ENCODE measurements at regions not wholly inside any gene's neighbourhood (a gene's known extent, or its start where the extent isn't known, plus 50 kb on each side); places are given as distances from the start of the nearest gene placed in this dataset.
A peak's percentile ranks its signal among the peaks of the same experiment; 100 is the strongest.

- H3K56ac ChIP-seq (replicated peaks; ENCODE audit: insufficient read length, low read depth, low read length): no peak overlapping the region
- no peak overlapping the region for H3K23ac ChIP-seq (ENCODE audit: insufficient read length)
- no peak overlapping the region for H2BK120ac ChIP-seq (replicated peaks; ENCODE audit: low read depth, low read length)
- FAIRE-seq: no peak
- no peaks in the 10 kb centered on the region for H3K79me2 ChIP-seq (ENCODE audit: control insufficient read depth in 1 of 2, insufficient read depth in 2 of 2, low read length in 2 of 2)
- H3K27me3 ChIP-seq (replicated peaks in 1 of 4; ENCODE audit: control insufficient read depth in 3 of 4, extremely low read depth in 1 of 4, insufficient read depth in 3 of 4, low read length in 3 of 4): no peaks in the 10 kb centered on the region; a peak in 1 of 7 replicates
- no peak overlapping the region for H3K14ac ChIP-seq (ENCODE audit: insufficient read length)
- H2BK5ac ChIP-seq (ENCODE audit: low read depth, low read length): no peak overlapping the region
- no peaks in the 10 kb centered on the region for H3K79me1 ChIP-seq (ENCODE audit: low read depth, low read length)
- peaks cover 0 to 3% of the 10 kb centered on the region in 2 experiments; a peak in 1 of 4 replicates for H3K9me3 ChIP-seq (ENCODE audit: insufficient read depth in 2 of 2, low read depth in 1 of 2, low read length in 1 of 2)
- H2AFZ ChIP-seq (ENCODE audit: low read length): peak overlapping the region; percentile 73
- no peak overlapping the region for H3K27ac ChIP-seq (ENCODE audit: low read depth, low read length)
- H3K9ac ChIP-seq (replicated peaks in 1 of 4; ENCODE audit: extremely low read depth in 1 of 4, low read depth in 3 of 4, low read length in 3 of 4): no peak overlapping the region
- H3K4ac ChIP-seq (replicated peaks; ENCODE audit: insufficient read length, low read depth, low read length): no peak overlapping the region
- no peak overlapping the region; the same call in 1 of the 2 replicates for H4K8ac ChIP-seq (ENCODE audit: extremely low read depth, insufficient read depth, low read length)
- DNase-seq (ENCODE audit: low read depth in 1 of 2, low spot score in 2 of 2): no peak
- no peaks in the 10 kb centered on the region for H4K20me1 ChIP-seq (replicated peaks in 1 of 2; ENCODE audit: control insufficient read depth in 1 of 2, insufficient read depth in 2 of 2, low read length in 2 of 2)
- H3K23me2 ChIP-seq (ENCODE audit: low read depth, low read length): no peaks in the 10 kb centered on the region
- H3K4me1 ChIP-seq (replicated peaks in 1 of 4; ENCODE audit: control insufficient read depth in 3 of 4, insufficient read depth in 4 of 4, low read length in 3 of 4): peaks cover 0 to 9% (median under 1%) of the 10 kb centered on the region in 4 experiments; a peak in 4 of 7 replicates
- H3K18ac ChIP-seq (ENCODE audit: extremely low read depth, low read length): no peak overlapping the region
- 79% methylated on average over 8 of the region's 8 CpGs; no CpG with 5 or more reads in 1 of the 2 experiments for WGBS, 2 experiments (ENCODE audit: extremely low coverage in 1 of 2, insufficient coverage in 1 of 2, insufficient read length in 1 of 2, insufficient replicate concordance in 2 of 2, low coverage in 1 of 2, low lambda C conversion rate in 2 of 2, missing lambda C conversion rate in 1 of 2)
- no peak overlapping the region for H3K4me3 ChIP-seq (ENCODE audit: extremely low read depth in 1 of 4, insufficient read depth in 2 of 4, low read depth in 3 of 4, low read length in 4 of 4)
- H2BK15ac ChIP-seq (ENCODE audit: low read length): no peak overlapping the region
- H2BK12ac ChIP-seq (ENCODE audit: low read depth, low read length): no peak overlapping the region; the same call in 1 of the 2 replicates
- CTCF ChIA-PET (ENCODE audit: partially characterized antibody): interaction anchor here (2.0 kb wide), 1 partner anchor 12 kb away, joined by 6 read pairs; no protein-coding TSS in a partner anchor
- no peaks in the 10 kb centered on the region for H3K36me3 ChIP-seq (ENCODE audit: control insufficient read depth in 2 of 4, insufficient read depth in 4 of 4, low read length in 3 of 4)
- no peak overlapping the region for H2BK20ac ChIP-seq (ENCODE audit: low read length)
- no peak overlapping the region for H4K91ac ChIP-seq (replicated peaks; ENCODE audit: insufficient read length, low read length)
- POLR2A ChIA-PET (ENCODE audit: partially characterized antibody): interaction anchor here (0.6 kb wide), 1 partner anchor 8 kb away, joined by 3 read pairs; no protein-coding TSS in a partner anchor
- no peak overlapping the region for H4K5ac ChIP-seq (ENCODE audit: insufficient read length, low read depth, low read length)
- no peak overlapping the region for H3K4me2 ChIP-seq (ENCODE audit: insufficient read depth in 1 of 2, low read depth in 2 of 2, low read length in 2 of 2)
- H2AK5ac ChIP-seq (ENCODE audit: low read depth, low read length): no peak overlapping the region
- TF ChIP-seq POLR2AphosphoS5 (IDR thresholded peaks at IDR 0.05; ENCODE audit: low read depth, low read length) (no peak), E2F6 (IDR thresholded peaks at IDR 0.05) (no peak), HDAC2 (IDR thresholded peaks at IDR 0.05; ENCODE audit: borderline replicate concordance in 1 of 2, low read depth in 2 of 2, low read length in 2 of 2) (no peak), TAF7 (optimal IDR thresholded peaks at IDR 0.05; ENCODE audit: borderline replicate concordance, low read depth, low read length) (no peak), GABPA (IDR thresholded peaks at IDR 0.05; ENCODE audit: borderline replicate concordance, insufficient read depth, low read length) (no peak), CREB1 (IDR thresholded peaks at IDR 0.05) (no peak)
Measured at GRCh38 chr1:22376546-22376945, 75.1 kb upstream of the ZBTB40 start.

Data from H1 (cell line).